Smooth muscle cell (in vitro differentiated cells): ENCODE measurements at regions not wholly inside any gene's neighbourhood (a gene's known extent, or its start where the extent isn't known, plus 50 kb on each side); places are given as distances from the start of the nearest gene placed in this dataset.
"Not testable (repeated sequence)": the region's sequence is repeated elsewhere in the genome, so short reads cannot be mapped to it uniquely, and the experiment has no call there.

ENCODE experiments used
- DNase-seq: peaks from one replicate; lab custom pipeline; 2025; ENCODE audit not compliant: unreplicated experiment; lab: John Stamatoyannopoulos, UW
- H2AFZ ChIP-seq: fragments of 200-600 bp; sonication (generic); 2 replicates; pipeline ENCODE4 v1.6.0; 2016; ENCODE audit warnings: antibody characterized with exemption, low read depth, mild to moderate bottlenecking
- H3F3A ChIP-seq: fragments of 200-600 bp; sonication (generic); 2 replicates; pipeline ENCODE4 v1.6.0; 2017; ENCODE audit warnings: antibody characterized with exemption, low read depth
- H3K27ac ChIP-seq: fragments of 200-600 bp; sonication (generic); 2 replicates; pipeline ENCODE4 v1.5.1; 2016; ENCODE audit warnings: low read depth, mild to moderate bottlenecking
- H3K27me3 ChIP-seq: fragments of 200-600 bp; sonication (generic); 2 replicates; pipeline ENCODE4 v1.6.1; 2016; ENCODE audit warnings: low read depth, mild to moderate bottlenecking
- H3K36me3 ChIP-seq: fragments of 200-600 bp; sonication (generic); 2 replicates; pipeline ENCODE4 v1.5.1; 2016; ENCODE audit warnings: low read depth
- H3K4me1 ChIP-seq: fragments of 200-600 bp; sonication (generic); 2 replicates; pipeline ENCODE4 v1.5.1; 2016; ENCODE audit warnings: low read depth
- H3K4me2 ChIP-seq: fragments of 200-600 bp; sonication (generic); 2 replicates; pipeline ENCODE4 v1.6.0; 2016; ENCODE audit warnings: mild to moderate bottlenecking
- H3K4me3 ChIP-seq: fragments of 200-600 bp; sonication (generic); 2 replicates; pipeline ENCODE4 v1.5.1; 2016; ENCODE audit warnings: mild to moderate bottlenecking
- H3K79me2 ChIP-seq: fragments of 200-600 bp; sonication (generic); 2 replicates; pipeline ENCODE4 v1.6.0; 2016; ENCODE audit warnings: low read depth, mild to moderate bottlenecking
- H3K9ac ChIP-seq: fragments of 200-600 bp; sonication (generic); 2 replicates; pipeline ENCODE4 v1.6.0; 2016; ENCODE audit warnings: low read depth
- H3K9me3 ChIP-seq: fragments of 200-600 bp; sonication (generic); replicated peaks from 2 replicates; pipeline ENCODE4 v1.5.1; 2016; ENCODE audit warnings: low read depth
- H4K20me1 ChIP-seq: fragments of 200-600 bp; sonication (generic); 2 replicates; pipeline ENCODE4 v1.6.0; 2016; ENCODE audit warnings: low read depth
- WGBS: methylation state at CpG from one replicate; pipeline ENCODE4 v1.1.7; 2016; ENCODE audit warnings: low lambda C conversion rate; 5-methylcytosine and 5-hydroxymethylcytosine counted together
- TF ChIP-seq, protein P1 (sequence below): fragments of 200-600 bp; sonication (generic); IDR thresholded peaks from 2 replicates; pipeline ENCODE4 v1.5.1; 2017; ENCODE audit warnings: borderline replicate concordance, mild to moderate bottlenecking, antibody characterized with exemption; ENCODE audit not compliant: insufficient read depth, poor library complexity, severe bottlenecking

- DNase-seq = no peak
- H3K4me1 ChIP-seq = peaks cover 15% of the 10 kb centered on the region
- TF ChIP-seq, protein P1, sequence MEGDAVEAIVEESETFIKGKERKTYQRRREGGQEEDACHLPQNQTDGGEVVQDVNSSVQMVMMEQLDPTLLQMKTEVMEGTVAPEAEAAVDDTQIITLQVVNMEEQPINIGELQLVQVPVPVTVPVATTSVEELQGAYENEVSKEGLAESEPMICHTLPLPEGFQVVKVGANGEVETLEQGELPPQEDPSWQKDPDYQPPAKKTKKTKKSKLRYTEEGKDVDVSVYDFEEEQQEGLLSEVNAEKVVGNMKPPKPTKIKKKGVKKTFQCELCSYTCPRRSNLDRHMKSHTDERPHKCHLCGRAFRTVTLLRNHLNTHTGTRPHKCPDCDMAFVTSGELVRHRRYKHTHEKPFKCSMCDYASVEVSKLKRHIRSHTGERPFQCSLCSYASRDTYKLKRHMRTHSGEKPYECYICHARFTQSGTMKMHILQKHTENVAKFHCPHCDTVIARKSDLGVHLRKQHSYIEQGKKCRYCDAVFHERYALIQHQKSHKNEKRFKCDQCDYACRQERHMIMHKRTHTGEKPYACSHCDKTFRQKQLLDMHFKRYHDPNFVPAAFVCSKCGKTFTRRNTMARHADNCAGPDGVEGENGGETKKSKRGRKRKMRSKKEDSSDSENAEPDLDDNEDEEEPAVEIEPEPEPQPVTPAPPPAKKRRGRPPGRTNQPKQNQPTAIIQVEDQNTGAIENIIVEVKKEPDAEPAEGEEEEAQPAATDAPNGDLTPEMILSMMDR = no peak
- H3K9me3 ChIP-seq = no peaks in the 10 kb centered on the region
- H4K20me1 ChIP-seq = no peaks in the 10 kb centered on the region
- no peaks in the 10 kb centered on the region for H3K36me3 ChIP-seq
- WGBS = 74% methylated on average over 6 of the region's 6 CpGs
- peak overlapping the region; percentile 12 for H3K4me2 ChIP-seq
- H3K9ac ChIP-seq = no peak overlapping the region
- H3K4me3 ChIP-seq = no peak overlapping the region
- peak overlapping the region; percentile 45 for H3K27ac ChIP-seq
- peaks cover 14% of the 10 kb centered on the region for H3F3A ChIP-seq
- no peak overlapping the region for H2AFZ ChIP-seq
- H3K79me2 ChIP-seq = no peaks in the 10 kb centered on the region
- H3K27me3 ChIP-seq = no peaks in the 10 kb centered on the region
Observed at GRCh38 chr2:224217233-224217961, 178.3 kb upstream of the SERPINE2 start.

- not testable (repeated sequence) for H3K9ac ChIP-seq, H3K4me1 ChIP-seq, H4K20me1 ChIP-seq, H3K9me3 ChIP-seq, H2AFZ ChIP-seq, H3K4me3 ChIP-seq, H3K27me3 ChIP-seq, DNase-seq, H3K27ac ChIP-seq, H3K79me2 ChIP-seq, H3K36me3 ChIP-seq, H3K4me2 ChIP-seq
- H3F3A ChIP-seq = peaks cover 11% of the 10 kb centered on the region
- 79% methylated on average over 3 of the region's 3 CpGs for WGBS
Observed at GRCh38 chr2:224215611-224216010, 176.5 kb upstream of the SERPINE2 start.

GRCh38 chr2:224213396-224213795, 174.3 kb upstream of the SERPINE2 start:
- 71% methylated on average over 4 of the region's 4 CpGs for WGBS
- Histone ChIP-seq H3K27me3 (no peaks in the 10 kb centered on the region), H3F3A (peaks cover 8% of the 10 kb centered on the region), H3K9ac (no peak overlapping the region), H2AFZ (no peak overlapping the region), H3K79me2 (no peaks in the 10 kb centered on the region), H3K27ac (no peak overlapping the region), H4K20me1 (no peaks in the 10 kb centered on the region), H3K4me3 (no peak overlapping the region), H3K9me3 (no peaks in the 10 kb centered on the region), H3K36me3 (no peaks in the 10 kb centered on the region), H3K4me2 (no peak overlapping the region), H3K4me1 (no peaks in the 10 kb centered on the region)
- TF ChIP-seq, protein P1 = no peak
- DNase-seq = no peak

GRCh38 chr2:224211791-224212190, 172.7 kb upstream of the SERPINE2 start:
- H3K9me3 ChIP-seq = no peaks in the 10 kb centered on the region
- TF ChIP-seq, protein P1 = no peak
- H3K4me3 ChIP-seq = no peak overlapping the region
- H2AFZ ChIP-seq = peak overlapping the region; percentile 93
- no peak for DNase-seq
- no peaks in the 10 kb centered on the region for H3K36me3 ChIP-seq
- peak overlapping the region; percentile 52 for H3K4me2 ChIP-seq
- H3K9ac ChIP-seq = no peak overlapping the region
- 18% methylated on average over 4 of the region's 4 CpGs for WGBS
- no peaks in the 10 kb centered on the region for H3F3A ChIP-seq
- no peaks in the 10 kb centered on the region for H3K4me1 ChIP-seq
- no peaks in the 10 kb centered on the region for H4K20me1 ChIP-seq
- no peaks in the 10 kb centered on the region for H3K79me2 ChIP-seq
- peak overlapping the region; percentile 44 for H3K27ac ChIP-seq
- H3K27me3 ChIP-seq = no peaks in the 10 kb centered on the region
